Amniotic stem cell (primary cell): ENCODE measurements at regions not wholly inside any gene's neighbourhood (a gene's known extent, or its start where the extent isn't known, plus 50 kb on each side); places are given as distances from the start of the nearest gene placed in this dataset.

Experiments
- DNase-seq: peaks from one replicate; lab custom pipeline; 2025; lab: John Stamatoyannopoulos, UW

GRCh38 chr4:176843710-176844109 is 51.0 kb upstream of the VEGFC start:
- DNase-seq: no peak

GRCh38 chr4:176844448-176844847 is 51.7 kb upstream of the VEGFC start:
- DNase-seq: no peak

- DNase-seq: no peak
Measured at GRCh38 chr4:176845636-176846035, 52.9 kb upstream of the VEGFC start.

- no peak for DNase-seq
Measured at GRCh38 chr4:176849076-176849475, 56.4 kb upstream of the VEGFC start.

- DNase-seq: no peak
Measured at GRCh38 chr4:176850436-176850835, 57.7 kb upstream of the VEGFC start.

GRCh38 chr4:176856421-176856820 is 63.7 kb upstream of the VEGFC start:
- no peak for DNase-seq

- DNase-seq: no peak
Measured at GRCh38 chr4:176858839-176859238, 66.1 kb upstream of the VEGFC start.

- no peak for DNase-seq
Measured at GRCh38 chr4:176864238-176864637, 71.5 kb upstream of the VEGFC start.

GRCh38 chr4:176868676-176869075 is 76.0 kb upstream of the VEGFC start:
- no peak for DNase-seq

GRCh38 chr4:176872461-176872860 is 79.7 kb upstream of the VEGFC start:
- no peak for DNase-seq

- DNase-seq: no peak
Measured at GRCh38 chr4:176874721-176875445, 82.2 kb upstream of the VEGFC start.

GRCh38 chr4:176875446-176875930 is 82.8 kb upstream of the VEGFC start:
- no peak for DNase-seq

- no peak for DNase-seq
Measured at GRCh38 chr4:176879380-176880116, 86.8 kb upstream of the VEGFC start.

- DNase-seq: no peak
Measured at GRCh38 chr4:176882206-176882605, 89.5 kb upstream of the VEGFC start.

- no peak for DNase-seq
Measured at GRCh38 chr4:176883108-176883550, 90.4 kb upstream of the VEGFC start.

- no peak for DNase-seq
Measured at GRCh38 chr4:176883681-176884418, 91.1 kb upstream of the VEGFC start.

GRCh38 chr4:176885224-176885623 is 92.5 kb upstream of the VEGFC start:
- no peak for DNase-seq

- DNase-seq: no peak
Measured at GRCh38 chr4:176886135-176886534, 93.4 kb upstream of the VEGFC start.

GRCh38 chr4:176889776-176890175 is 97.1 kb upstream of the VEGFC start:
- no peak for DNase-seq

- DNase-seq: no peak
Measured at GRCh38 chr4:176894498-176894897, 101.8 kb upstream of the VEGFC start.

GRCh38 chr4:176896211-176896610 is 103.5 kb upstream of the VEGFC start:
- no peak for DNase-seq

GRCh38 chr4:176897226-176897625 is 104.5 kb upstream of the VEGFC start:
- DNase-seq: no peak

- no peak for DNase-seq
Measured at GRCh38 chr4:176898791-176899190, 106.1 kb upstream of the VEGFC start.
